Mucosa of stomach (tissue), 1 donor: ENCODE measurements at regions not wholly inside any gene's neighbourhood (a gene's known extent, or its start where the extent isn't known, plus 50 kb on each side); places are given as distances from the start of the nearest gene placed in this dataset.

ENCODE experiments used
- H3K27me3 ChIP-seq: one replicate; pipeline ENCODE4 v1.7.0; 2013; ENCODE audit warnings: mild to moderate bottlenecking, low read length; ENCODE audit not compliant: control insufficient read depth, insufficient read depth
- H3K36me3 ChIP-seq: one replicate; pipeline ENCODE4 v1.7.0; 2013; ENCODE audit warnings: low read length; ENCODE audit not compliant: control insufficient read depth, insufficient read depth
- H3K4me1 ChIP-seq: one replicate; pipeline ENCODE4 v1.7.0; 2013; ENCODE audit warnings: mild to moderate bottlenecking, low read length; ENCODE audit not compliant: control insufficient read depth, insufficient read depth
- H3K4me3 ChIP-seq: one replicate; pipeline ENCODE4 v1.7.0; 2013; ENCODE audit warnings: low read length
- H3K9ac ChIP-seq: one replicate; pipeline ENCODE4 v1.7.0; 2013; ENCODE audit warnings: mild to moderate bottlenecking, low read length, moderate library complexity
- H3K9me3 ChIP-seq: one replicate; pipeline ENCODE4 v1.7.0; 2013; ENCODE audit warnings: mild to moderate bottlenecking, low read length, moderate library complexity; ENCODE audit not compliant: control insufficient read depth
- donor health status: Pancreatic carcinoma.

DNA sequence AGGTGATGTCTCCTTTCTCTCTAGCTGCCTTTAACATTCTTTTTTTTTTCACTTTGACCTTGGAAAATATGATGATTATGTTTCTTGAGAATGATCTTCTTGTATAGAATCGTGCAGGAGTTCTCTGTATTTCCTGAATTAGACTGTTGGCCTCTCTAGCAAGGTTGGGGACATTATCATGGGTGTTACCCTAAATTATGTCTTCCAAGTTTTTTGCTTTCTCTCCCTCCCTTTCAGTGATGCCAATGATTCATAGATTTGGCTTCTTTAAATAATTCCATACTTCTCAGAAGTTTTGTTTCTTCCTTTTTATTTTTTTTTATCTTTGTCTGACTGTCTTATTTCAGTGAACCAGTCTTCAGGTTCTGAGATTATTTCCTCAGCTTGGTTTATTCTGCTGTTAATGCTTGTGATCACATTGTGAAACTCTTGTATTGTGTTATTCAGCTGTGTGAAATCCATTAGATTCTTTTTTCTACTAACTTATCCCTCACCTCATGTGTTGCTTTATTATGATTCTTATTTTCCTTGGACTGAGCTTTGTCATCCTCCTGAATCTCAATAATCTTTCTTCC lies 268.4 kb upstream of the NRIP1 start:
- Histone ChIP-seq H3K9ac (no peak overlapping the region), H3K4me3 (no peak overlapping the region)

GRCh38 chr21:15333951-15334350 lies 269.2 kb upstream of the NRIP1 start:
- no peaks in the 10 kb centered on the region for H3K9me3 ChIP-seq
- no peak overlapping the region for H3K4me3 ChIP-seq
- H3K27me3 ChIP-seq = no peaks in the 10 kb centered on the region
- no peaks in the 10 kb centered on the region for H3K4me1 ChIP-seq
- H3K36me3 ChIP-seq = no peaks in the 10 kb centered on the region
- no peak overlapping the region for H3K9ac ChIP-seq

More for the DNA sequence above, 268.4 kb upstream of the NRIP1 start:
- no peaks in the 10 kb centered on the region for H3K4me1 ChIP-seq
- H3K27me3 ChIP-seq = no peaks in the 10 kb centered on the region
- no peaks in the 10 kb centered on the region for H3K36me3 ChIP-seq
- no peaks in the 10 kb centered on the region for H3K9me3 ChIP-seq

- H3K9me3 ChIP-seq = no peaks in the 10 kb centered on the region
- no peak overlapping the region for H3K4me3 ChIP-seq
- no peaks in the 10 kb centered on the region for H3K4me1 ChIP-seq
- no peaks in the 10 kb centered on the region for H3K36me3 ChIP-seq
- H3K27me3 ChIP-seq = no peaks in the 10 kb centered on the region
- no peak overlapping the region for H3K9ac ChIP-seq
Observed at GRCh38 chr21:15343066-15343465, 278.3 kb upstream of the NRIP1 start.

- Histone ChIP-seq H3K9me3 (no peaks in the 10 kb centered on the region), H3K36me3 (no peaks in the 10 kb centered on the region), H3K27me3 (no peaks in the 10 kb centered on the region), H3K9ac (no peak overlapping the region), H3K4me1 (no peaks in the 10 kb centered on the region), H3K4me3 (no peak overlapping the region)
Observed at GRCh38 chr21:15352009-15352408, 287.2 kb upstream of the NRIP1 start.

GRCh38 chr21:15353546-15353945 lies 288.7 kb upstream of the NRIP1 start:
- Histone ChIP-seq H3K9me3 (no peaks in the 10 kb centered on the region), H3K27me3 (no peaks in the 10 kb centered on the region), H3K36me3 (no peaks in the 10 kb centered on the region), H3K4me3 (no peak overlapping the region), H3K9ac (no peak overlapping the region), H3K4me1 (no peaks in the 10 kb centered on the region)

GRCh38 chr21:15354516-15354915 lies 289.7 kb upstream of the NRIP1 start:
- H3K27me3 ChIP-seq = no peaks in the 10 kb centered on the region
- no peaks in the 10 kb centered on the region for H3K36me3 ChIP-seq
- no peak overlapping the region for H3K4me3 ChIP-seq
- H3K9ac ChIP-seq = no peak overlapping the region
- no peaks in the 10 kb centered on the region for H3K4me1 ChIP-seq
- H3K9me3 ChIP-seq = no peaks in the 10 kb centered on the region

DNA sequence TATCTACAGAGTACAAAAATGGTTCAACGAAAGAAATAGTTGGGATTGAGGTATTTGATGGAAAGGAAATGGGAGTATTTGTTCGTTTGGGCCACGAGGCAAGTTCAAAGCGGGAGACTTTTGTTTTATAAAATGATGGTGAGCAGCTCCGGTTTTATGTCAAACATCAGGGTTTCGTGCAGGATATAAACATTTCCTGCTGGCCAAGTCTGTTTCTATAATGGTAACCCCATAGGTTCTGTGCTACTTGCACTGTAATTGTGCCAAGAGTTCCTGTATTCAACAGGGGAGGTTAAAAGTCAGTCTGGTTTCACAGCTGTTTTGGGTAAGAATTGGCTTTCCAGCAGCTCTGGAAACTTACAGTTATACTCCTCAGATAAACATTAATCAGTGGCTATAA lies 290.3 kb upstream of the NRIP1 start:
- no peaks in the 10 kb centered on the region for H3K27me3 ChIP-seq
- no peaks in the 10 kb centered on the region for H3K36me3 ChIP-seq
- H3K9ac ChIP-seq = no peak overlapping the region
- H3K4me1 ChIP-seq = no peaks in the 10 kb centered on the region
- no peak overlapping the region for H3K4me3 ChIP-seq
- H3K9me3 ChIP-seq = no peaks in the 10 kb centered on the region

DNA sequence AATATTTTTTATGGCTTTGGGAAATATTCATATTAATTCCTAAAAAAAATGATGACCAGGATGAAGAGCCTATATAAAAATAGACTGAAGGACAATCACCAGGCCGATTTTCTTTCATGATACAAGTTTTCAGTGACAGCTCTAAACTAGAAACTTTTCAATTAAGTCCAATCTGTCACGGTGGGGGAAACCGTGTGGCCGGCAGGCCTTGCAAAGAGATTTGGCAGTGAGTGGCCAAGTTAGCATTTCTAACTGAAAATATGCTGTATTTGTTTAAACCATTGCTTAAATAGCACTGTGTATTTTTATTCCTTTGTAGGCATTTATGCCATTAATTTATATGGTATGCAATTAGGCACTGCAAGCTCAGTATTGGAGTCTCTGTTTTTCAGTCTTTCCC lies 294.5 kb upstream of the NRIP1 start:
- Histone ChIP-seq H3K9ac (no peak overlapping the region), H3K9me3 (no peaks in the 10 kb centered on the region), H3K27me3 (no peaks in the 10 kb centered on the region), H3K4me1 (no peaks in the 10 kb centered on the region), H3K36me3 (no peaks in the 10 kb centered on the region), H3K4me3 (no peak overlapping the region)

DNA sequence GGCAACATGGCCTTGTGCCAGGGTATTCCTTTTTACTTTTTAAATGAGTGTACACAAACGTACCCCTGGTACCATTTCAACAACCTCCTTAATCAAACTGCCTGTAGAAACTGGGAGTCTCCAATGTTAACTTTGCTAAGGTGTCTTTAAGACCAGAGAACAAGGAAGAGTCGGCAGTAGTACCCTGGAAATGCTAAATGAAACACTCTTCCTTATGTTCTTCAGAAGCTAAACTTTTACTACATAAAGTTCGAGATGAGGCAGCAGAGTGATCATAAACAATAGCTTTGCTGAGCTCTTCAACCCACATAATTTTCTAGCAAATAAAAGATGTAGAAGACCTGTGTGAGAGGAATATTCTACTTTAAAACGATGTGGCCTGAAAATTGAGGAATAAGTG lies 297.7 kb upstream of the NRIP1 start:
- Histone ChIP-seq H3K36me3 (no peaks in the 10 kb centered on the region), H3K4me3 (no peak overlapping the region), H3K4me1 (no peaks in the 10 kb centered on the region), H3K9me3 (no peaks in the 10 kb centered on the region), H3K9ac (no peak overlapping the region), H3K27me3 (no peaks in the 10 kb centered on the region)

DNA sequence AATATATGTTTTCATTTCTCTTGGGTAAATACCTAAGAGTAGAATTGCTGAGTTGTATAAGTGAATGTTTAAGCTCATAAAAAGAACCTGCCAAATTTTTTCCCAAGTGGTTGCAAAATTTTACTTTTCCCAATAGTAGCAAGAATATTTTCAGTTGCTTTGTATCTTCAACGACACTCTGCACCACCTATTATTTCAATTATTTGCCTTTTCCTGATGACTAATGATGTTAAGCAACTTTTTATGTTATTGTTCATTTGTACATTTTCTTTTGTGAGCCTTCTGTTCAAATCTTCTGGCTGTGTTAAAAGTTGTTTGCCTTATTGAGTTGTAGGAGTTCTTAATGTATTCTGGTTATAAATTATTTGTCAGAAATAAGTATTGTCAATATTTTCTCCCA lies 299.1 kb upstream of the NRIP1 start:
- Histone ChIP-seq H3K9ac (no peak overlapping the region), H3K4me1 (no peaks in the 10 kb centered on the region)

GRCh38 chr21:15365751-15366392 lies 301.1 kb upstream of the NRIP1 start:
- Histone ChIP-seq H3K4me3 (no peak overlapping the region), H3K9me3 (no peaks in the 10 kb centered on the region), H3K36me3 (no peaks in the 10 kb centered on the region), H3K9ac (no peak overlapping the region), H3K4me1 (no peaks in the 10 kb centered on the region), H3K27me3 (no peaks in the 10 kb centered on the region)

More for the DNA sequence above, 299.1 kb upstream of the NRIP1 start:
- Histone ChIP-seq H3K9me3 (no peaks in the 10 kb centered on the region), H3K27me3 (no peaks in the 10 kb centered on the region), H3K4me3 (no peak overlapping the region), H3K36me3 (no peaks in the 10 kb centered on the region)

- Histone ChIP-seq H3K4me3 (no peak overlapping the region), H3K27me3 (no peaks in the 10 kb centered on the region), H3K9me3 (no peaks in the 10 kb centered on the region), H3K9ac (no peak overlapping the region), H3K4me1 (no peaks in the 10 kb centered on the region), H3K36me3 (no peaks in the 10 kb centered on the region)
Observed at GRCh38 chr21:15366555-15366954, 301.8 kb upstream of the NRIP1 start.
